Loucy (cell line): ENCODE measurements at regions not wholly inside any gene's neighbourhood (a gene's known extent, or its start where the extent isn't known, plus 50 kb on each side); places are given as distances from the start of the nearest gene placed in this dataset.

Source experiments
- H2AFZ ChIP-seq: fragments of 200-600 bp; sonication (generic); 2 replicates; pipeline ENCODE4 v1.6.0; 2016; ENCODE audit warnings: antibody characterized with exemption, mild to moderate bottlenecking, low read length, moderate library complexity
- H3F3A ChIP-seq: fragments of 200-600 bp; 2 replicates; pipeline ENCODE4 v1.6.0; 2016; ENCODE audit warnings: antibody characterized with exemption, low read depth, mild to moderate bottlenecking
- H3K27me3 ChIP-seq: fragments of 200-600 bp; sonication (generic); 2 replicates; pipeline ENCODE4 v1.6.1; 2014; ENCODE audit warnings: low read length, mild to moderate bottlenecking; ENCODE audit not compliant: insufficient read depth, poor library complexity, severe bottlenecking
- H3K36me3 ChIP-seq: fragments of 200-600 bp; sonication (generic); 2 replicates; pipeline ENCODE4 v1.6.1; 2016; ENCODE audit warnings: low read length; ENCODE audit not compliant: insufficient read depth
- H3K4me1 ChIP-seq: fragments of 200-600 bp; sonication (generic); 2 replicates; pipeline ENCODE4 v1.5.1; 2014; ENCODE audit warnings: low read length, mild to moderate bottlenecking; ENCODE audit not compliant: insufficient read depth, poor library complexity, severe bottlenecking
- H3K4me2 ChIP-seq: fragments of 200-600 bp; sonication (generic); 2 replicates; pipeline ENCODE4 v1.6.0; 2014; ENCODE audit warnings: antibody characterized with exemption, low read length, low read depth, mild to moderate bottlenecking; ENCODE audit not compliant: poor library complexity, severe bottlenecking
- H3K4me3 ChIP-seq: fragments of 200-600 bp; sonication (generic); 2 replicates; pipeline ENCODE4 v1.5.1; 2014; ENCODE audit warnings: low read length, mild to moderate bottlenecking, mixed read lengths; ENCODE audit not compliant: poor library complexity, severe bottlenecking
- H3K79me2 ChIP-seq: fragments of 200-600 bp; sonication (generic); 2 replicates; pipeline ENCODE4 v1.6.1; 2014; ENCODE audit warnings: low read length; ENCODE audit not compliant: insufficient read depth
- H3K9ac ChIP-seq: fragments of 200-600 bp; sonication (generic); 2 replicates; pipeline ENCODE4 v1.6.0; 2014; ENCODE audit warnings: mild to moderate bottlenecking, low read depth, low read length, moderate library complexity; ENCODE audit not compliant: poor library complexity, severe bottlenecking
- H3K9me2 ChIP-seq: fragments of 200-600 bp; sonication (generic); replicated peaks from 2 replicates; pipeline ENCODE4 v1.6.1; 2016; ENCODE audit warnings: low read depth, low read length, mixed read lengths
- H3K9me3 ChIP-seq: fragments of 200-600 bp; sonication (generic); 2 replicates; pipeline ENCODE4 v1.6.1; 2014; ENCODE audit warnings: mild to moderate bottlenecking, antibody characterized with exemption, low read length, low read depth; ENCODE audit not compliant: insufficient read depth
- H4K20me1 ChIP-seq: fragments of 200-600 bp; sonication (generic); 2 replicates; pipeline ENCODE4 v1.6.0; 2014; ENCODE audit warnings: antibody characterized with exemption, low read length, mild to moderate bottlenecking; ENCODE audit not compliant: insufficient read depth, poor library complexity, severe bottlenecking
- CTCF ChIP-seq: fragments of 200-600 bp; sonication (generic); conservative IDR thresholded peaks from 2 replicates; pipeline ENCODE4 v1.5.1; 2014; ENCODE audit warnings: mild to moderate bottlenecking, antibody characterized with exemption, low read length
- EZH2phosphoT487 ChIP-seq: fragments of 200-600 bp; IDR thresholded peaks from 2 replicates; pipeline ENCODE4 v1.6.1; 2018; ENCODE audit warnings: antibody characterized with exemption, mild to moderate bottlenecking, moderate library complexity, borderline replicate concordance

- Histone ChIP-seq H3K9ac (no peak overlapping the region), H3K9me3 (no peaks in the 10 kb centered on the region; the same call in 1 of the 2 replicates)
Observed at GRCh38 chr22:26753125-26753862, 95.9 kb downstream of the MIAT start.

GRCh38 chr22:26756675-26757293 lies 99.4 kb downstream of the MIAT start:
- TF ChIP-seq EZH2phosphoT487 = no peak
- TF ChIP-seq CTCF = 0 out of 2 replicates have a peak, but pooled peaks have one; percentile 16
- no peaks in the 10 kb centered on the region for H3K36me3 ChIP-seq
- H3K4me1 ChIP-seq = peaks cover under 1% of the 10 kb centered on the region
- no peaks in the 10 kb centered on the region for H3K27me3 ChIP-seq
- no peak overlapping the region for H3K4me3 ChIP-seq
- no peak overlapping the region for H3K4me2 ChIP-seq
- no peak overlapping the region for H3K9ac ChIP-seq
- H3K9me3 ChIP-seq = no peaks in the 10 kb centered on the region; the same call in 1 of the 2 replicates
- no peak overlapping the region for H2AFZ ChIP-seq
- no peaks in the 10 kb centered on the region for H3F3A ChIP-seq
- H3K9me2 ChIP-seq = no peaks in the 10 kb centered on the region
- H4K20me1 ChIP-seq = no peaks in the 10 kb centered on the region
- H3K79me2 ChIP-seq = no peaks in the 10 kb centered on the region

More at GRCh38 chr22:26753125-26753862, 95.9 kb downstream of the MIAT start:
- no peaks in the 10 kb centered on the region for H3K9me2 ChIP-seq
- H2AFZ ChIP-seq = no peak overlapping the region
- H3K79me2 ChIP-seq = no peaks in the 10 kb centered on the region
- no peaks in the 10 kb centered on the region for H3K36me3 ChIP-seq
- H3K4me2 ChIP-seq = no peak overlapping the region
- peaks cover 10% of the 10 kb centered on the region for H3K4me1 ChIP-seq
- 0 out of 2 replicates have a peak, but pooled peaks have one; percentile 12 for TF ChIP-seq CTCF
- no peak for TF ChIP-seq EZH2phosphoT487
- no peaks in the 10 kb centered on the region for H4K20me1 ChIP-seq
- no peaks in the 10 kb centered on the region for H3K27me3 ChIP-seq
- no peaks in the 10 kb centered on the region for H3F3A ChIP-seq
- no peak overlapping the region for H3K4me3 ChIP-seq

GRCh38 chr22:26757496-26757895 lies 100.1 kb downstream of the MIAT start:
- Histone ChIP-seq H4K20me1 (no peaks in the 10 kb centered on the region), H3K9me2 (no peaks in the 10 kb centered on the region), H2AFZ (no peak overlapping the region), H3K27me3 (no peaks in the 10 kb centered on the region), H3K36me3 (no peaks in the 10 kb centered on the region), H3K4me1 (no peaks in the 10 kb centered on the region), H3K9ac (no peak overlapping the region), H3F3A (no peaks in the 10 kb centered on the region), H3K9me3 (no peaks in the 10 kb centered on the region; the same call in 1 of the 2 replicates), H3K4me3 (no peak overlapping the region), H3K4me2 (no peak overlapping the region), H3K79me2 (no peaks in the 10 kb centered on the region)
- TF ChIP-seq EZH2phosphoT487 (no peak), CTCF (no peak)
